Testis (tissue), 2 donors: ENCODE measurements at regions not wholly inside any gene's neighbourhood (a gene's known extent, or its start where the extent isn't known, plus 50 kb on each side); places are given as distances from the start of the nearest gene placed in this dataset.
A peak's percentile ranks its signal among the peaks of the same experiment; 100 is the strongest.

Source experiments
- DNase-seq: peaks from one replicate; pipeline ENCODE4 v3.0.0-alpha.2; 2019
- H3K27ac ChIP-seq, 2 donors: fragments of 200-600 bp; sonication (generic); one replicate each; pipeline ENCODE4 v1.5.1; 2019
- H3K27me3 ChIP-seq: fragments of 200-600 bp; sonication (generic); one replicate; pipeline ENCODE4 v1.5.1; 2019
- H3K36me3 ChIP-seq: fragments of 200-600 bp; sonication (generic); one replicate; pipeline ENCODE4 v1.5.1; 2017; ENCODE audit warnings: low read depth; ENCODE audit errors: missing control alignments
- H3K4me1 ChIP-seq: fragments of 200-600 bp; sonication (generic); one replicate; pipeline ENCODE4 v1.5.1; 2019
- H3K4me3 ChIP-seq, 2 donors: fragments of 200-600 bp; sonication (generic); one replicate each; pipeline ENCODE4 v1.5.1; 2017 to 2019
- H3K9me3 ChIP-seq: fragments of 200-600 bp; sonication (generic); one replicate; pipeline ENCODE4 v1.5.1; 2017
- POLR2A ChIP-seq: fragments of 450-650 bp; IDR thresholded peaks from one replicate; pipeline ENCODE4 v1.6.1; 2017; ENCODE audit warnings: antibody characterized with exemption, mild to moderate bottlenecking, moderate library complexity
- WGBS, 2 donors: methylation state at CpG; one replicate each; pipeline ENCODE4 v1.1.5; 2018; 5-methylcytosine and 5-hydroxymethylcytosine counted together
- intact Hi-C: fragments of 100-400 bp; cut with DNase I; formaldehyde crosslinking; loops from one replicate; pipeline ENCODE4 v1.15.1; 2023; ENCODE audit warnings: low total_unique reads
- TF ChIP-seq, protein P1 (sequence below), 3 experiments: fragments of 450-650 bp in 2 of 3; fragments of 200-600 bp in 1 of 3; sonication (generic) in 1 of 3; IDR thresholded peaks; one replicate each; pipeline ENCODE4 v1.5.1; 2016 to 2019; ENCODE audit warnings: antibody characterized with exemption in 3 of 3, mild to moderate bottlenecking in 2 of 3, moderate library complexity in 1 of 3

DNA sequence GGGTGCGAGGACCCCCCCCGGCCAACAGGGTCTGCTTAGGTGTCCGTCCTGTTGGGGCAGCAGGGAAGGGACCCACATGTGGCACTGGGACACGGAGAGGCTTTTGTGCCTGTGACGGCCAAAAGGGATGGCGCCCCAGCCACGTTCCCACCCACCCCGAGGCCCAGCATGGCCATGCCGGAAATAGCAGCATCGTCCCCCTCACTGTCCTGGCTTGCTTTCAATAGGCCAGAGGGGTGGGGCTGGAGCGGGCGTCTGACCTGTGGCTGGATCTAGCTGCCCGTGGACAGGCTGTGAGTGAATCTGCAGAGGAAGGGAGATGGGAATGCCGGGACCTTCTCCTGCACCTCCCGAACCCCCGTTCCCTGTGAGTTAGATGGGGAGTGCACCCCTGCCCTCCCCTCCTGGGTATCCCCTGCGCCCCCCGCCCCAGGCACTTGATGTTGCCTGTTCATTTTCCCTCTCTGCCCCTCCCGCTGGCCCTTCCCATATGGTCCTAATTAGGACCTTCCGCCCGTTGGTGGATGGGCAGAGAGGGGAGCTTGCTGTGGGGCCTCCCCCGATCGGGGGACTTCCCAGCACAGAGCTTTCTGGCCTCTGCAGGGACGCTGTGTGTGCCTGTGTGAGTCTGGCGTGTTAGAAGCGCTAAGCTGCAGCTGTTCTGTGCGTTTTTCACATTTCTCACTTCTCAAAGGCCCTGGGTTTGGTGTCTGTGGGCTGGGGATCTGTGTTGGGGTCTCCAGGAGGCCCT lies 292.8 kb downstream of the SEC14L1 start:
- Histone ChIP-seq H3K4me1 (peaks cover 81% of the 10 kb centered on the region), H3K36me3 (no peaks in the 10 kb centered on the region), H3K27ac (no peak overlapping the region), H3K27me3 (no peaks in the 10 kb centered on the region), H3K4me3 (no peak overlapping the region), H3K9me3 (no peaks in the 10 kb centered on the region)
- peak; percentile 72 for DNase-seq
- 29 to 58% methylated on average over 5 to 27 of the region's 27 CpGs for WGBS, 2 donors
- intact Hi-C loops = loop anchor here (5.0 kb wide), 1 partner anchor 49 kb away; no protein-coding TSS in a partner anchor
- no peak for TF ChIP-seq POLR2A
- TF ChIP-seq, protein P1, sequence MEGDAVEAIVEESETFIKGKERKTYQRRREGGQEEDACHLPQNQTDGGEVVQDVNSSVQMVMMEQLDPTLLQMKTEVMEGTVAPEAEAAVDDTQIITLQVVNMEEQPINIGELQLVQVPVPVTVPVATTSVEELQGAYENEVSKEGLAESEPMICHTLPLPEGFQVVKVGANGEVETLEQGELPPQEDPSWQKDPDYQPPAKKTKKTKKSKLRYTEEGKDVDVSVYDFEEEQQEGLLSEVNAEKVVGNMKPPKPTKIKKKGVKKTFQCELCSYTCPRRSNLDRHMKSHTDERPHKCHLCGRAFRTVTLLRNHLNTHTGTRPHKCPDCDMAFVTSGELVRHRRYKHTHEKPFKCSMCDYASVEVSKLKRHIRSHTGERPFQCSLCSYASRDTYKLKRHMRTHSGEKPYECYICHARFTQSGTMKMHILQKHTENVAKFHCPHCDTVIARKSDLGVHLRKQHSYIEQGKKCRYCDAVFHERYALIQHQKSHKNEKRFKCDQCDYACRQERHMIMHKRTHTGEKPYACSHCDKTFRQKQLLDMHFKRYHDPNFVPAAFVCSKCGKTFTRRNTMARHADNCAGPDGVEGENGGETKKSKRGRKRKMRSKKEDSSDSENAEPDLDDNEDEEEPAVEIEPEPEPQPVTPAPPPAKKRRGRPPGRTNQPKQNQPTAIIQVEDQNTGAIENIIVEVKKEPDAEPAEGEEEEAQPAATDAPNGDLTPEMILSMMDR (IDR thresholded peaks at IDR 0.05) = no peak

DNA sequence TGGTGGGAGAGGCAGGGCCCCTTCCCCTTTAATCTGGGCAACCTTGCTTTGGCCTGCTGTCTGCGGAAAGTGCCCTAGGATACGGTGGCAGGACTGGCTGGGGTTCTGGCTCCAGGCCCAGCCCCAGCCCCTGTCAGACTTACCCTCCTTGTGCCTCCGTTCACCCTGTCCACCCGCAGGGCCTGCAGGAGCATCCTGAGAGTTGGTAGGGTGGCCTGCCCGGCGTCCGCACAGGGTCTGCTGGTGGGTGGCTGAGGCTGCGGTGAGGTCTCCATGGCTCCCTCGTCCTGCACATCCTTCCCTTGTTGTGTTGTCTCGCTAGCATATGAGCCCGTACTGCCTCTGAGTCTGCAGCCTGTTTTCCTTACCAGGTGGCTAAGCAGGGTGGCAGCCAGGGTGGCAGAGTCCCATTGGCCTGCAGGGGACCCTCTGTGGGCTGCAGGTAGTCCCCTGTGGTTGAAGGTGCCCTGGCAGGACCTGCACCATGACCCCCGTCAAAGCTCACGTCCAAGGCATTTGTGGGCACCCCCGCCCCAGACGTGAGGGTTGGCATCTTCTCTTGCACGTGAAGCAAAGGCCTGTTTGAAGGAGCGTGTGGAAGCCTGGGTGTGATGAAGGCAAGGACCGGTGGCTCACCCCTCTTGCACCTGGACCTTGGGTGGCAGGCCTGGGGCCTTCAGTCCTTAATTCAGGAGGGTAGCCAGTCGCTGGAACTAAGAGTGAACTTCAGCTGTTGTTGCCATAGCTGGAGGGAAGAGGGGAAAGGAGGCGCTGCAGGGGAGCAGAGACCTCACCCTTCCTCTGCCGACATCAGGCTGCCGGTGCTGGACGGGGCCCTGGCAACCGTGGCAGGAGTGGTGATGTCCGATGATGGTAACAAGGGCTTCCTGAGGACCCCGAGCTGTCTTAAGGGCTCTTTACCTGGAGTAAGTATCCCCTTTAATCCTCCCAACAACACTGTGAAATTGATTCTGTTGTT lies 293.7 kb downstream of the SEC14L1 start:
- H3K4me1 ChIP-seq = peaks cover 81% of the 10 kb centered on the region
- intact Hi-C loops = loop anchor here (5.0 kb wide), 1 partner anchor 48 kb away; no protein-coding TSS in a partner anchor
- H3K27ac ChIP-seq = no peak overlapping the region
- H3K4me3 ChIP-seq = no peak overlapping the region
- TF ChIP-seq, protein P1 (IDR thresholded peaks at IDR 0.05) = no peak
- no peak for TF ChIP-seq POLR2A
- no peaks in the 10 kb centered on the region for H3K36me3 ChIP-seq
- DNase-seq = no peak
- H3K9me3 ChIP-seq = no peaks in the 10 kb centered on the region
- 72 to 79% methylated on average over 12 to 26 of the region's 26 CpGs for WGBS, 2 donors
- H3K27me3 ChIP-seq = no peaks in the 10 kb centered on the region

DNA sequence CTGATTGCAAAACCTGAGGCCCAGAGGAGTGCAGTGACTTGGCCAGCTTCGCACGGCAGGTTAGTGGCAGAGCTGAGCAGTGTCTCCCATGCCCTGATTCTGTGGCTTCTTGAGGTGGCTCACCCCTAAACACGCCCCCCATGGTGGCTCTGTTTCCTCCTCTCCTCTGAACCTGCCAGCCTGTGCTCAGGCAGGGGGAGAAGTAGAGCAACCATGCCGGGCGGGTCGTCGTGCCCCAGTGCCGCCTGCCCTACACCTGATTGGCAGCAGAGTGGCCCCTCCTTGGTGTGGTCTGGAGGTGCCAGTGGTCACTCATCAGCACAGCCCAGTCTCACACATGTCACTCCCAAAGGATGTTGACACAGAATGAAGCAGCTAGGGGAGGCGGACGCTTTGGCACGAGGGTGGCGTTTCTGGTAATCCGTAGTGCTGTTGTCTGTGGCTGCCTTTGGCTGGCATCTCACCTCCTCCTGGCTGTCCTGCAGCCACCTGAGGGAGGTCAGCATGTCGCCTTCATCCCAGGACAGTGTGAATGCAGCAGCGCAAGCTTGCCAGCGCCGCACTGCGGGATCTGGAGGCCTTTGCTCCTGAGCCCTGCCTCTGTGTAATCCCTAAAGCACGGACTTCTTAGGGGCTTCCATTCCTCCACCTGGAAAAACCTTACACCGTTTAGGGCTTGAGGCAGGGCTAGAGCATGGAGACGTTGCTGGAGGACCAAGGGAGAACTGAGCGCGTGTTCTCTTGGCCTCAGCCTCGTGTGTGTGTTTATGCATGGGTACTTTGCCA lies 294.7 kb downstream of the SEC14L1 start:
- Histone ChIP-seq H3K4me1 (peaks cover 78% of the 10 kb centered on the region), H3K9me3 (no peaks in the 10 kb centered on the region), H3K36me3 (no peaks in the 10 kb centered on the region), H3K27ac (no peak overlapping the region), H3K27me3 (no peaks in the 10 kb centered on the region), H3K4me3 (no peak overlapping the region)
- TF ChIP-seq POLR2A = no peak
- TF ChIP-seq, protein P1 (IDR thresholded peaks at IDR 0.05) = no peak
- intact Hi-C loops = no loop called here
- WGBS, 2 donors = 50 to 78% methylated on average over 10 to 24 of the region's 24 CpGs
- no peak for DNase-seq

DNA sequence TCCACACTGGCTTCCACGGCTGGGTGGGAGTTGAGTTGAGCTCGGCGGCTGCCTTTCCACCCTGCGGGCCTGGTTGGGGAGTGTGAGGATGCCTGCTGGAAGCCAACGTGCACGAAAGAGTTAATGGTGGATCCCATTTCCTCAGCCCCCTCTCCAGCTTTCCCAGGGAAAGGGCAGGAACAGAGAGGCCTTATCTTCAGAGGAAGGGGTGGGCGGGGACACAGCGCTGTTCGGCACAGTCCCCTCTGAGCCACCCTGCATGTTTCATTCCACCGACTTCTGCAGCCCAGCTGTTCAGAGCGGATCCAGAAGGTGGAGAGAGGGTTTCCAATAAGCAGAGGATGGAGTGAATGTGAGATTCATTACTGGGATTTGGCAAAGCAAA lies 295.3 kb downstream of the SEC14L1 start:
- no peak overlapping the region for H3K27ac ChIP-seq
- intact Hi-C loops = no loop called here
- DNase-seq = no peak
- no peaks in the 10 kb centered on the region for H3K9me3 ChIP-seq
- WGBS, 2 donors = 19 to 42% methylated on average over 8 to 11 of the region's 11 CpGs
- no peak overlapping the region for H3K4me3 ChIP-seq
- TF ChIP-seq, protein P1 (IDR thresholded peaks at IDR 0.05) = no peak
- no peak for TF ChIP-seq POLR2A
- H3K36me3 ChIP-seq = no peaks in the 10 kb centered on the region
- H3K4me1 ChIP-seq = peaks cover 78% of the 10 kb centered on the region
- H3K27me3 ChIP-seq = no peaks in the 10 kb centered on the region
